WERI-Rb-1 (cell line): ENCODE measurements at regions not wholly inside any gene's neighbourhood (a gene's known extent, or its start where the extent isn't known, plus 50 kb on each side); places are given as distances from the start of the nearest gene placed in this dataset.

Experiments used
- DNase-seq: peaks from one replicate; pipeline ENCODE4 v3.0.0-alpha.2; 2020
- H3K27ac ChIP-seq: fragments of 250-450 bp; sonication (Bioruptor Pico); 2 replicates; pipeline ENCODE4 v1.5.1; 2020; ENCODE audit warnings: mild to moderate bottlenecking, moderate library complexity
- H3K27me3 ChIP-seq: fragments of 250-450 bp; sonication (Bioruptor Pico); 2 replicates; pipeline ENCODE4 v1.5.1; 2021; ENCODE audit warnings: mild to moderate bottlenecking, low read depth, moderate library complexity; ENCODE audit not compliant: insufficient read depth, severe bottlenecking
- H3K36me3 ChIP-seq: fragments of 250-450 bp; sonication (Bioruptor Pico); 2 replicates; pipeline ENCODE4 v1.5.1; 2020; ENCODE audit warnings: mild to moderate bottlenecking, moderate library complexity
- H3K4me3 ChIP-seq: 2 replicates; pipeline ENCODE4 v1.5.1; 2011; ENCODE audit warnings: low read depth, mild to moderate bottlenecking, control low read depth, low read length
- H3K9me3 ChIP-seq: fragments of 250-450 bp; sonication (Bioruptor Pico); 2 replicates; pipeline ENCODE4 v1.5.1; 2021; ENCODE audit warnings: mild to moderate bottlenecking, moderate library complexity; ENCODE audit not compliant: severe bottlenecking
- CTCF ChIP-seq: IDR thresholded peaks from 2 replicates; pipeline ENCODE4 v1.5.1; 2011; ENCODE audit warnings: low read depth, mild to moderate bottlenecking, control low read depth, inconsistent platforms, low read length

GRCh38 chr3:69579306-69580041 is 159.8 kb upstream of the MITF start:
- H3K36me3 ChIP-seq: no peaks in the 10 kb centered on the region
- no peaks in the 10 kb centered on the region for H3K27me3 ChIP-seq
- no peaks in the 10 kb centered on the region for H3K9me3 ChIP-seq
- no peak overlapping the region for H3K4me3 ChIP-seq
- peak; percentile 13 for DNase-seq
- H3K27ac ChIP-seq: no peak overlapping the region
- TF ChIP-seq CTCF: no peak

GRCh38 chr3:69569520-69569919 is 169.7 kb upstream of the MITF start:
- Histone ChIP-seq H3K9me3 (no peaks in the 10 kb centered on the region), H3K36me3 (no peaks in the 10 kb centered on the region), H3K27ac (no peak overlapping the region), H3K4me3 (no peak overlapping the region), H3K27me3 (no peaks in the 10 kb centered on the region)
- no peak for DNase-seq
- TF ChIP-seq CTCF: no peak

GRCh38 chr3:69568951-69569350 is 170.3 kb upstream of the MITF start:
- TF ChIP-seq CTCF: no peak
- Histone ChIP-seq H3K9me3 (no peaks in the 10 kb centered on the region), H3K36me3 (no peaks in the 10 kb centered on the region), H3K27ac (no peak overlapping the region), H3K4me3 (no peak overlapping the region), H3K27me3 (no peaks in the 10 kb centered on the region)
- no peak for DNase-seq

- Histone ChIP-seq H3K9me3 (no peaks in the 10 kb centered on the region), H3K36me3 (no peaks in the 10 kb centered on the region), H3K27ac (no peak overlapping the region), H3K27me3 (no peaks in the 10 kb centered on the region), H3K4me3 (no peak overlapping the region)
- no peak for TF ChIP-seq CTCF
- no peak for DNase-seq
Observed at GRCh38 chr3:69568458-69568857, 170.8 kb upstream of the MITF start.

- Histone ChIP-seq H3K4me3 (no peak overlapping the region), H3K27ac (no peak overlapping the region), H3K27me3 (no peaks in the 10 kb centered on the region), H3K36me3 (no peaks in the 10 kb centered on the region), H3K9me3 (no peaks in the 10 kb centered on the region)
- no peak for DNase-seq
- TF ChIP-seq CTCF: no peak
Observed at GRCh38 chr3:69567710-69568052, 171.6 kb upstream of the MITF start.
